Nephron (organoid): ENCODE measurements at regions not wholly inside any gene's neighbourhood (a gene's known extent, or its start where the extent isn't known, plus 50 kb on each side); places are given as distances from the start of the nearest gene placed in this dataset.

ENCODE experiments used
- H3K27ac Mint-ChIP-seq, 3 experiments: 2 replicates each; pipeline ENCODE4 v1.8.0; 2020; ENCODE audit warnings: mixed read lengths in 3 of 3, mild to moderate bottlenecking in 2 of 3, moderate library complexity in 1 of 3
- H3K27me3 Mint-ChIP-seq: 2 replicates; pipeline ENCODE4 v1.8.0; 2021; ENCODE audit warnings: low read depth, mild to moderate bottlenecking, moderate library complexity, mixed read lengths
- H3K36me3 Mint-ChIP-seq: 2 replicates; pipeline ENCODE4 v1.8.0; 2020; ENCODE audit warnings: low read depth, mixed read lengths
- H3K4me1 Mint-ChIP-seq: 2 replicates; pipeline ENCODE4 v1.8.0; 2020; ENCODE audit warnings: mixed read lengths
- H3K4me3 Mint-ChIP-seq, 3 experiments: 2 replicates each; pipeline ENCODE4 v1.8.0; 2020; ENCODE audit warnings: mild to moderate bottlenecking in 3 of 3, mixed read lengths in 3 of 3, moderate library complexity in 2 of 3
- H3K9me3 Mint-ChIP-seq: 2 replicates; pipeline ENCODE4 v1.8.0; 2020; ENCODE audit warnings: mixed read lengths
- CTCF ChIP-seq, 3 experiments: fragments of 200-600 bp; sonication (generic); IDR thresholded peaks; one replicate each; pipeline ENCODE4 v1.5.0; 2021; ENCODE audit warnings: antibody characterized with exemption in 3 of 3; ENCODE audit not compliant: unreplicated experiment in 3 of 3

GRCh38 chr2:5393474-5393873 is 298.7 kb upstream of the SOX11 start:
- Mint-ChIP-seq H3K4me1 (peaks cover 20% of the 10 kb centered on the region), H3K9me3 (peaks cover under 1% of the 10 kb centered on the region), H3K36me3 (no peaks in the 10 kb centered on the region), H3K27me3 (peaks cover 45% of the 10 kb centered on the region), H3K27ac (no peak overlapping the region), H3K4me3 (no peak overlapping the region)
- no peak for TF ChIP-seq CTCF (IDR thresholded peaks at IDR 0.05; ENCODE audit: unreplicated experiment in 3 of 3)

DNA sequence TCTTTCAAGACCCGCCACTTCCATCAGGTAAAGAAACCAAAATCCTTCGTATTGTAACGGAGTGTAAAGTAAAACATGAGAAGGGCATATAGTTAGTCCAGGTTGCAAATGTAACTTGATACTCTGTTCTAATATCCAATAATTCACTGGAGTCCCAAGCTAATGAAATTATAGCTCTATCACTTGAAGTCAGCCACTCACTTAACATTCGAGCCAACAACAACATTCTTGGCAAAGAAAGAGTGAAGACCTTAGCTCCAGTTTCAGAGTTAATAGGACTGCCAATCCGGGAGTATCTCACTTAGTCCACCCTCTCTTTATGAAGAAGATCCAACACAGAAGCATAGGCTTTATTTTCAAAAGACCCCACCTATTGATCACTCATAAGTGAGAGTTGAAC is 298.0 kb upstream of the SOX11 start:
- H3K27ac Mint-ChIP-seq, result no peak overlapping the region
- H3K4me1 Mint-ChIP-seq, result peaks cover 20% of the 10 kb centered on the region
- peaks cover 43% of the 10 kb centered on the region for H3K27me3 Mint-ChIP-seq
- no peak overlapping the region for H3K4me3 Mint-ChIP-seq
- no peaks in the 10 kb centered on the region for H3K36me3 Mint-ChIP-seq
- TF ChIP-seq CTCF (IDR thresholded peaks at IDR 0.05; ENCODE audit: unreplicated experiment in 3 of 3), result no peak
- H3K9me3 Mint-ChIP-seq, result no peaks in the 10 kb centered on the region

DNA sequence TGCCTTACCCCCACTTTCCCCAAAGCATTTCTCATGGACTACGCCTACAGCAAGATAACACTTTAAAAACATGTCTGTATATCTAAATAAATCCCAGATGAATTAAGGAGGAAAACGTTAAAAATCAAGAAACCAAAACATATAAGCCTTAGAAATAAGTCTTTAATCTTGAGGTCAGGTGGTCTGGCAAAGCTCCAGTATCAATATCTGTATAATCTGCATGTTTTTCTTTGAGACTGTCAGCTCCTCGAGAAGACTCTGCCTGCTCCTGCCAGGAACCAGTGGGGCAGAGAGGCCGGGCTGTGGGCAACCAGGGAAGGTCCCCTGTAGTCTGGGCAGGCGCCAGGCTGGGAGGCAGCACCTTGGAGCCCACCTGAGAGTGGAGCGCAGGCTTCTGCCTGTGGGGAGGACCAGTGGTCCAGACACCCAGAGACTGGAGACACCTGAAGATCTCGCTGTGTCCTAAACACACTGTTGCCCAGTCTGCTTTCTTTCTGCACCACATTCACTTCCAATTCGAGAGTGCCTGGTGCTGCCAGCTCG is 291.0 kb upstream of the SOX11 start:
- no peaks in the 10 kb centered on the region for H3K9me3 Mint-ChIP-seq
- no peaks in the 10 kb centered on the region for H3K36me3 Mint-ChIP-seq
- no peak overlapping the region for H3K27ac Mint-ChIP-seq
- no peaks in the 10 kb centered on the region for H3K4me1 Mint-ChIP-seq
- H3K4me3 Mint-ChIP-seq, result no peak overlapping the region
- no peak for TF ChIP-seq CTCF (IDR thresholded peaks at IDR 0.05; ENCODE audit: unreplicated experiment in 3 of 3)
- H3K27me3 Mint-ChIP-seq, result peaks cover 40% of the 10 kb centered on the region

GRCh38 chr2:5403392-5403791 is 288.8 kb upstream of the SOX11 start:
- H3K4me1 Mint-ChIP-seq, result no peaks in the 10 kb centered on the region
- no peaks in the 10 kb centered on the region for H3K36me3 Mint-ChIP-seq
- TF ChIP-seq CTCF (IDR thresholded peaks at IDR 0.05; ENCODE audit: unreplicated experiment in 3 of 3), result no peak
- peaks cover 28% of the 10 kb centered on the region for H3K27me3 Mint-ChIP-seq
- H3K9me3 Mint-ChIP-seq, result no peaks in the 10 kb centered on the region
- H3K4me3 Mint-ChIP-seq, result no peak overlapping the region
- H3K27ac Mint-ChIP-seq, result no peak overlapping the region

DNA sequence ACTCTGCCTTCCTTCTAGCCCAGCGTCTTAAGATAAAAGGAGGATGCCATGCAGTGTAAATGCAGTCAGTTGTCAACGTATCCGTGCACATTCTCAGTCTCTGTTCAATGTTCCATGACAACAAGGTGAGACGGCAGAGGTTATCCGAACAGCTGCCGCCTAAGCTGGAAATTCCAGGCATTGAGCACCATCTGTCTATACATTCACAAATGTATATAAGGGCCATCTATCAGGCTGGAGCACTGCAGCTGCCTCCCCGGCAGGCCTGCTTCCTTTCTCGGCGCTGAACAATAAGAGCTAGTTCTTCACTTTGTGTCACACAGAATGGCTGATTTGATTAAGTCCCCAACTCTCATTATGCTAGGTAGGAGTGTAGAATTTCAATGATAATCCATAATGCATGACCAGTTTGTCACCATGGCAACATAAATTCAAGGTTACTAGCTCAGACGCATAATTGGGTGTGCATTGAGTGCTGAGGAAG is 282.2 kb upstream of the SOX11 start:
- Mint-ChIP-seq H3K4me3 (no peak overlapping the region), H3K36me3 (no peaks in the 10 kb centered on the region), H3K27me3 (peaks cover 14% of the 10 kb centered on the region), H3K4me1 (peaks cover 5% of the 10 kb centered on the region), H3K27ac (no peak overlapping the region), H3K9me3 (no peaks in the 10 kb centered on the region)
- TF ChIP-seq CTCF (IDR thresholded peaks at IDR 0.05; ENCODE audit: unreplicated experiment in 3 of 3), result no peak

DNA sequence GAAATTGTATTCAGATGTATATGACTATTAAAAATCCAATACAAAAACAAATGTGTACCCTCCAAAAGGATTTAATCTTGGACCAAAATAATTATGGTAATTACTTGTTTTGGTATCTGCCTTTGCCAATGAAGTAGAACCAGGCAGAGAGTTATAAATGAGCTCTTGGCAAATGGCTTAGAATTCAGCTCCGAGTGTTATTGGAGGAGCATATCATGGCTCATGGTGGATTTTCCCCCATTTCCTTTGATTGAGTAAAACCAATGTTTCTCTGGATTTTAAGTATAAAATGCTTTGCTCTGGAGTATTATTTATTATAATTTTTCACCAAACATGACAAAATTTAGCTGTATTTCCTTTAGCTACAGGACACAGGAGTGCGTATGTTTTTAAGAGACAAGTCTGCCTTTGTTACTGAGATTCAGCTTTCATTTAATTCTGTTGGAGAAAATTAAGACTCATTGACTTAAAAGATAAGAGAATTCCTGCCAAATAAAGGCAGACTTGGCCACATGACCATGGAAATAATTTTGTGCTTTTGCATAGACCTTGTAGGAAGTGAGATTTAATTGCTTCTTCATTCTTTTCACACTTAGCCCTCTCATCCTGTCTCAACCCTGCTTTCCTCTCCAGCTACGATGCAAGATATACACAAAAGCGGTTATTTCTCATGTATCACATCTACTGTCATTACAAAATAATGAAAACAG is 281.0 kb upstream of the SOX11 start:
- Mint-ChIP-seq H3K36me3 (no peaks in the 10 kb centered on the region), H3K27ac (no peak overlapping the region), H3K4me3 (no peak overlapping the region), H3K27me3 (peaks cover 17% of the 10 kb centered on the region), H3K4me1 (peaks cover 5% of the 10 kb centered on the region), H3K9me3 (no peaks in the 10 kb centered on the region)
- no peak for TF ChIP-seq CTCF (IDR thresholded peaks at IDR 0.05; ENCODE audit: unreplicated experiment in 3 of 3)
